ENCODE measurements at regions not wholly inside any gene's neighbourhood (a gene's known extent, or its start where the extent isn't known, plus 50 kb on each side); places are given as distances from the start of the nearest gene placed in this dataset.
"Not testable (repeated sequence)": the region's sequence is repeated elsewhere in the genome, so short reads cannot be mapped to it uniquely, and the experiment has no call there.

DNA sequence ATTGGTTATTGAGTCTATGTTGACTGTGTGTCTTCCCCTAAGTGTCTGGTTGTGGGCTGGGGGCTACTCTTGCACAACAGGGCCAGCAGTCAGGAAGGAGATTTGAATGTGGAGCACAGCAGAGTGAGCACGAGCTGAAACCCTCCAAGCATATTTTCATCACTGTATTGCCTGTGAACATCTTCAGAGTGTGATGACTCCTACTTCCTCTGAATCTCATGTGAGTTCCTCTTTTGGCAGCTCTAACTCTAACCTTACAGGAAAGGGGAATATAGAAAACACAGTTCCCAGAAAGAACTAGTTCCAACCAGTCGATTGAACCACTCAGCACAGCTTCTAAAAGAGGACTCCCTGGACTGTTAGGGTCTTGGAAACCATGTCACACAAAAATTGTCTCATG is 211.6 kb downstream of the RAP2B start:
- no peaks in the 10 kb centered on the region for H3K27me3 Mint-ChIP-seq
- H3K4me1 Mint-ChIP-seq: peaks cover 8 to 14% (median 10%) of the 10 kb centered on the region in 3 donors
- DNase-seq (no peak), ATAC-seq (ENCODE audit: low read depth in 2 of 2) (peak; percentile 43 to 63)
- peak overlapping the region in 1 of 8 donors; percentile 39 for H3K4me3 Mint-ChIP-seq
- H3K36me3 Mint-ChIP-seq: no peaks in the 10 kb centered on the region
- peak overlapping the region in 2 of 6 donors; percentile 2 to 62 for H3K27ac Mint-ChIP-seq
- H3K9me3 Mint-ChIP-seq: peaks cover 0 to 6% (median 3%) of the 10 kb centered on the region in 7 donors

DNA sequence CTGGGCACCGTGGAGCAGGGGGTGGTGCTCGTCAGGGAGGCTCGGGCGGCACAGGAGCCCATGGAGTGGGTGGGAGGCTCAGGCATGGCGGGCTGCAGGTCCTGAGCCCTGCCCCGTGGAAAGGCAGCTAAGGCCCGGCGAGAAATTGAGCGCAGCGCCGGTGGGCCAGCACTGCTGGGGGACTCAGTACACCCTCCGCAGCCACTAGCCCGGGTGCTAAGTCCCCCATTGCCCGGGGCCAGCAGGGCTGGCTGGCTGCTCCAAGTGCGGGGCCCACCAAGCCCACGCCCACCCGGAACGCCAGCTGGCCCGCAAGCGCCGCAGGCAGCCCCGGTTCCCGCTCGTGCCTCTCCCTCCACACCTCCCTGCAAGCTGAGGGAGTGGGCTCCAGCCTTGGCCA is 216.3 kb downstream of the RAP2B start:
- not testable (repeated sequence) for DNase-seq; H3K36me3 Mint-ChIP-seq; H3K27me3 Mint-ChIP-seq; H3K9me3 Mint-ChIP-seq; H3K27ac Mint-ChIP-seq; H3K4me1 Mint-ChIP-seq; H3K4me3 Mint-ChIP-seq; ATAC-seq (ENCODE audit: low read depth in 2 of 2)

DNA sequence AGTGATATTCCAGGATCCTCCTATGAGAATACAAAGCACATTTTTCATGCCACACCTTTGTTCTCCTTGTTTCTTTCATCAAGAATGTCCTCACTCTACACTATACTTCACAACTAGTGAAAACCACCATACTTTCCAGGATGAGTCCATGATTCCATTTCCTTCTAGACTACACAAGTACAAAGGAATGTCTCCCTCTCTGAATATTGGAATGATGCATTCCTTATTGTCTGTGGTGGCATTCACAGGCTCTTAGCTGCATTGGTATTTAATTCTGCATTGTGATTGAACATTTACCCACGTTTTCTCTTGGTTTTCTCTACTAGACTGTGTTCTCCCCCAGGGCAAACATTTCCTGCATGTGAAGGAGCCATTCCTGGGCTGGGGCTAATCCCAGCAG is 217.5 kb downstream of the RAP2B start:
- no peaks in the 10 kb centered on the region for H3K4me1 Mint-ChIP-seq
- H3K9me3 Mint-ChIP-seq: peaks cover 0 to 4% (median 0%) of the 10 kb centered on the region in 7 donors
- no peaks in the 10 kb centered on the region for H3K36me3 Mint-ChIP-seq
- DNase-seq: no peak
- no peak overlapping the region for H3K4me3 Mint-ChIP-seq
- H3K27me3 Mint-ChIP-seq: no peaks in the 10 kb centered on the region
- no peak overlapping the region for H3K27ac Mint-ChIP-seq
- no peak for ATAC-seq (ENCODE audit: low read depth in 2 of 2)

DNA sequence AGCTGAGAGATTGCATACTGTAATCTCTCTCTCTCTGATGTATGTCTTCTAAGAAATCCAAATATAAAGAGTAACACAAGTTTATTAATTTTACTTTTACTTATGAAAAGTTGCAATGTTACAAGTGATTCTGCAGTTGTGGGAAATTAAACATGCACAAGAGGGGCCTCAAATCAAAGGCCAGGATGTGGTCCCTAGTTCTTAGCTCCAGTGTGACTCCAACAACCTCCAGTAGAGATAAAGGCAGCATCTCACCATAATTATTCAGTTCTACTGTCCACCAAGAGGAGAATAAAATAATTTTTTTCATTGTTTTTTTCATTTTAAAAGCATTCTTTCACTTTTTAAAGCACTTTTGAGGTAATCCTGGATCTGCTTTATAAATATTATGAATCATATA is 223.3 kb downstream of the RAP2B start:
- H3K9me3 Mint-ChIP-seq: no peaks in the 10 kb centered on the region
- H3K4me1 Mint-ChIP-seq: no peaks in the 10 kb centered on the region
- no peak overlapping the region for H3K27ac Mint-ChIP-seq
- H3K27me3 Mint-ChIP-seq: no peaks in the 10 kb centered on the region
- ATAC-seq (ENCODE audit: low read depth in 2 of 2): no peak
- H3K36me3 Mint-ChIP-seq: no peaks in the 10 kb centered on the region
- no peak for DNase-seq
- H3K4me3 Mint-ChIP-seq: no peak overlapping the region

DNA sequence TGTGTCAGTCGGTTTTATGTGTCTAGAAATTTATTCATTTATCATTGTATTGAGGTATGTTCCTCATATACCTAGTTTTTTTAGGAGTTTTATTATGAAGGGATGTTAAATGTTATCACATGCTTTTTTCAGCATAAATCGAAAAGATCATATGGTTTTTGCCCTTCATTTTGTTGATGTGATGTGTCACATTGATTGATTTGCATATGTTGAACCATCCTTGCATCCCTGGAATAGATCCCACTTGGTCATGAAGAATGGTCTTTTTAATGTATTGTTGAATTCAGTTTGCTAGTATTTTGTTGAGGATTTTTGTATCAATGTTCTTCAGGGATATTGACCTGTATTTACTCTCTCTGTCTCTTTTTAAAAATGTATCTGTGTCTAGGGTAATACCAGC is 230.3 kb downstream of the RAP2B start:
- Mint-ChIP-seq H3K4me1 (no peaks in the 10 kb centered on the region), H3K4me3 (no peak overlapping the region), H3K27ac (peak overlapping the region in 1 of 6 donors; percentile 12), H3K36me3 (peaks cover 0 to 8% of the 10 kb centered on the region in 2 donors), H3K27me3 (no peaks in the 10 kb centered on the region), H3K9me3 (peaks cover 0 to 40% (median 32%) of the 10 kb centered on the region in 7 donors)
- DNase-seq (no peak), ATAC-seq (ENCODE audit: low read depth in 2 of 2) (no peak)

DNA sequence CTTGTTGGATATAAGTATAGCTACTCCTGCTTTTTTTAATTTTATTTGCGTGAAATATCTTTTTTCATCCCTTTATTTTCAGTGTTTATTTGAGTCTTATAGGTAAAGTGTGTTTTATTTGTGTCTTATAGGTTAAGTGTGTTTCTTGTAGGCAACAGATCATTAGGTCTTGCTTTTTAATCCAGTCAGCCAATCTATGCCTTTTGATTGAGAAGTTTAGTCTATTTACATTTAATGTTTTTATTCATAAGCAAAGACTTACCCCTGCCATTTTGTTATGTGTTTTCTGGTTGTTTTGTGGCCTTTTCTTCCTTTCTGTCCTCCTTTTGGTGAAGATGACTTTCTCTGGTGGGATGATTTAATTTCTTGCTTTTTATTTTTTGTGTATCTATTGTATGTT is 232.0 kb downstream of the RAP2B start:
- no peak for ATAC-seq (ENCODE audit: low read depth in 2 of 2)
- Mint-ChIP-seq H3K27ac (no peak overlapping the region), H3K9me3 (peaks cover 0 to 40% (median 32%) of the 10 kb centered on the region in 7 donors), H3K27me3 (no peaks in the 10 kb centered on the region), H3K36me3 (peaks cover 0 to 8% of the 10 kb centered on the region in 2 donors), H3K4me1 (no peaks in the 10 kb centered on the region), H3K4me3 (no peak overlapping the region)
- no peak for DNase-seq

DNA sequence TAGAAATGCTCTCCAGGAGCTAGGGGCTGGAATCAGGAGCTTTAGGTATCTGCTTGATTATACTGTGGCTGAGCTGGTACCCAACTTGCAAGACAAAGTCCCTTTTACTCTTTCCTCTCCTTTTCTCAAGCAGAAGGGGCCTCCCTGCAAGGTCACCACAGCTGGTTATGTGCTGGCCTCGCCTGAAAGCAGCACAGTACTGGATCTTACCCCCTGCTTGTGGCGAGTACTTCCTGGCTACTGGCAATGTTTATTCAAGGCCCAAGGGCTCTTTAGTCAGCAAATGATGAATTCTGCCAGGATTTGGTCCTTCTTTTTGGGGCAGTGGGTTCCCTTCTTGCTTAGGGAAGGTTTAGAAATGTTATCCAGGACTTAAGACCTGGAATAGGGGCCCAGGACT is 234.6 kb downstream of the RAP2B start:
- H3K9me3 Mint-ChIP-seq: peaks cover 0 to 40% (median 32%) of the 10 kb centered on the region in 7 donors
- H3K36me3 Mint-ChIP-seq: peaks cover 0 to 8% of the 10 kb centered on the region in 2 donors

DNA sequence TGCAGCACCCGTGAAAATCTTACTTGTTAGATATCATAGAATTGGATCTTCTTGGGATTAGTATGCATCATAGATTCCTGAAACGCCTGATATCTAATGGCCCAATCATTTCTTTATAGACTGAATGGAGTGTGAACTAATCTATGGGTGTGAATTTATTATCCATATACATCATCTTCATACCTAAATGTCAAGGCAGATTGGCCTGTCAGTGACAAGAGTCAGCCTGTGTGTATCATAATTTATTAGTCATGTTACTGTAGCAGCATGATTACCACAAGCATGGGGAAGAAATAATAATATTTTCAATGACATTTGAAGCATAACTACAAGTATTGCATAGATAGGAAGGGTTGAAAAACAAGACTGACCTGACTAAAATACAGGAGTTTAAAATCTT is 235.8 kb downstream of the RAP2B start:
- H3K27me3 Mint-ChIP-seq: no peaks in the 10 kb centered on the region
- ATAC-seq (ENCODE audit: low read depth in 2 of 2) (no peak), DNase-seq (no peak)
- H3K4me3 Mint-ChIP-seq: no peak overlapping the region
- peaks cover 0 to 8% of the 10 kb centered on the region in 2 donors for H3K36me3 Mint-ChIP-seq
- peaks cover 0 to 33% (median 26%) of the 10 kb centered on the region in 7 donors for H3K9me3 Mint-ChIP-seq
- H3K27ac Mint-ChIP-seq: no peak overlapping the region
- H3K4me1 Mint-ChIP-seq: peaks cover 2 to 5% (median 3%) of the 10 kb centered on the region in 3 donors

More for the DNA sequence above, 234.6 kb downstream of the RAP2B start:
- no peak overlapping the region for H3K4me3 Mint-ChIP-seq
- no peaks in the 10 kb centered on the region for H3K27me3 Mint-ChIP-seq
- ATAC-seq (ENCODE audit: low read depth in 2 of 2): no peak
- H3K27ac Mint-ChIP-seq: no peak overlapping the region
- H3K4me1 Mint-ChIP-seq: peaks cover 2 to 5% (median 3%) of the 10 kb centered on the region in 3 donors
- no peak for DNase-seq

DNA sequence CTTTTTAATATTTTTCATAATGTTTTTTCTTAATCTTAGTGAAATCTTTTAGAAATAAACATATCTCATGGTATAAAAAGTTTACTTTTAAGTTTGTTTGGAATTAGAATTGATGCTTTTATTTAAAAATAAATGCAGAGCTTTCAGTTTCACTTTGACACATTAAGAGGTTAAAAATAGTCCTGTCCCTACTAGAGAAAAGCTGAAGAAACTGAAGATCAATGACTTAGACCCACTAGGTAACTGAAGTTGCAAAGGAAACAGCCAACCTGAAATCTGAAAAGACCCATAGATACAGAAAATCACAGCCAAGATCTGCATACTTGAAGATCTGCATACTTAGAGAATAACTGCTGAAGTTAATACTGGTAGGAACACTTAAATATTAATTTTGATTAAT is 237.6 kb downstream of the RAP2B start:
- no peaks in the 10 kb centered on the region for H3K36me3 Mint-ChIP-seq
- peaks cover 2 to 5% (median 3%) of the 10 kb centered on the region in 3 donors for H3K4me1 Mint-ChIP-seq
- H3K4me3 Mint-ChIP-seq: no peak overlapping the region
- DNase-seq (no peak), ATAC-seq (ENCODE audit: low read depth in 2 of 2) (no peak)
- no peaks in the 10 kb centered on the region for H3K27me3 Mint-ChIP-seq
- H3K27ac Mint-ChIP-seq: no peak overlapping the region
- peaks cover 0 to 14% (median 10%) of the 10 kb centered on the region in 7 donors for H3K9me3 Mint-ChIP-seq

DNA sequence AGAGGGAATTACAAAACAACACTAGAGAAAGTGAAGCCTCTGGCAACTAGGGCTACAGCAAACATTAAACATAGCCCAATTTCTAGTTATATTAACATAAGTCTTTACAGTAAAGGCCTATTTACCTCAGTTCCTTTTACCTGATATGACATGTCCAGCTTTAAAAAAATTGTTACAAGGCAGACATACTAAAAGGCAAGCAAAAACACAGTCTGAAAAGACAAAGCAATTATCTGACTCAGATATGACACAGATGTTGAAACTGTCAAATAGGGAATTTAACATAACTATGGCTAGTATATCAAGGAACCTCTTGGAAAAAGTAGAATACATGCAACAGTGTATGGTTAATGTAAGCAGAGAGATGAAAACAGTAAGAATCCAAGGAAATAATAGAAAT is 238.6 kb downstream of the RAP2B start:
- Mint-ChIP-seq H3K36me3 (no peaks in the 10 kb centered on the region), H3K27ac (peak overlapping the region in 1 of 6 donors; percentile 12), H3K9me3 (peaks cover 0 to 6% (median 4%) of the 10 kb centered on the region in 7 donors), H3K4me3 (no peak overlapping the region), H3K4me1 (peaks cover 2 to 5% (median 3%) of the 10 kb centered on the region in 3 donors), H3K27me3 (no peaks in the 10 kb centered on the region)
- DNase-seq: no peak
- ATAC-seq (ENCODE audit: low read depth in 2 of 2): no peak

DNA sequence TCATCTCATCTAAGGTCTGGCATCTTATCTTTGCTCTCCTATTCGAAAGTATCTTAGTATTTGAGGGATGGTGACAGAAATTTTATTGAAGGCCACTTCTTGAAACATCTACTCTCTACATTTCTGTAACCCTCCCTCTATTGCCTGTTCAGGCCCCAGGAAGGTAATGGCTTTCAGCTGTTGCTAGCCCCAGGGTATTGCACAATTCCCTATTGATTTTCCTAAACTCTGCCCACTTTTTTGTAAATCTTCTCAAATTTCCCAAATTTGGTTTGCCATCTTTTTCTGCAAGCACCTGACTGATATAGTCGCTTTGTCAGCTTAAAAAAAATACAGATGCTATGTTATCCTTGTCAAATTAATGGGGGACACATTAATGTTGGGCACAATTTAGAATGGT is 242.1 kb downstream of the RAP2B start:
- Mint-ChIP-seq H3K27ac (no peak overlapping the region), H3K4me3 (no peak overlapping the region), H3K9me3 (no peaks in the 10 kb centered on the region), H3K36me3 (no peaks in the 10 kb centered on the region), H3K4me1 (peaks cover 2 to 5% (median 2%) of the 10 kb centered on the region in 3 donors), H3K27me3 (no peaks in the 10 kb centered on the region)
- no peak for DNase-seq
- ATAC-seq (ENCODE audit: low read depth in 2 of 2): no peak

DNA sequence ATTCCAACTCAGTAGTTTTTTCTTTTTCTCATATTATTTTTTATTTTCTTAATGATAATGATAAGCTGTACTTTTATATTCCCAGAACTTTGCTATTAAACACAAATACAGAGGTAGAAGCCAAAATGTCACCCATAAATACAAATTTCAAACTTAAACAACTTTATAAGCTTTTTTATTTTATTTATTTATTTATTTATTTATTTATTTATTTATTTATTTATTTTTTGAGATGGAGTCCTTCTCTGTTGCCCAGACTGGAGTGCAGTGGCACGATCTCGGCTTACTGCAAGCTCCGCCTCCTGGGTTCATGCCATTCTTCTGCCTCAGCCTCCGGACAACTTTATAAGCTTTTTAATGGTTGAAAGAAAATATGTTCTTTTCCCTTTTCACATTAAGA is 243.3 kb downstream of the RAP2B start:
- not testable (repeated sequence) for H3K27ac Mint-ChIP-seq; H3K9me3 Mint-ChIP-seq; ATAC-seq (ENCODE audit: low read depth in 2 of 2); H3K36me3 Mint-ChIP-seq; H3K4me1 Mint-ChIP-seq; H3K27me3 Mint-ChIP-seq; H3K4me3 Mint-ChIP-seq; DNase-seq

DNA sequence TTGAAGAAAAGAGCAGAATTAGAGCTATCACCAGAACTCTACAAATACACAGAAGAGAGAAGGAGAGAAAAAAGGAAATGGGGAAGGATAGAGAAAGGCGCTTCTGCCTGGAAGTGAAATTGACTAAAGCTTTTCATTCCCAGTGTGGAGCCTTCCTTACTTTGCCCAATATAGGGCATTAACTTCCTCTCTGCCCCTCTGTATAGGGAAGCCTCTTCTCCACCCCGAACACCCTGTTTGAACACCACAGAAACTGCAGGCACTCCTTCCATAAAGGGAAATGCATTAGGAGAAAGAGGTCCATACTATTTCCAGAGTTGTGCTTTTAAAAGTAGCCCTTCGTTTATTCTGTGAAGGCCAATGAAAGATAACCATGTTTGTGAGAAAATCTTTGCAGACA is 248.5 kb downstream of the RAP2B start:
- peaks cover 0 to 3% (median 0%) of the 10 kb centered on the region in 7 donors for H3K9me3 Mint-ChIP-seq
- no peaks in the 10 kb centered on the region for H3K36me3 Mint-ChIP-seq
- no peak for ATAC-seq (ENCODE audit: low read depth in 2 of 2)
- no peak for DNase-seq
- no peaks in the 10 kb centered on the region for H3K4me1 Mint-ChIP-seq
- H3K27me3 Mint-ChIP-seq: no peaks in the 10 kb centered on the region
- H3K4me3 Mint-ChIP-seq: no peak overlapping the region
- no peak overlapping the region for H3K27ac Mint-ChIP-seq

DNA sequence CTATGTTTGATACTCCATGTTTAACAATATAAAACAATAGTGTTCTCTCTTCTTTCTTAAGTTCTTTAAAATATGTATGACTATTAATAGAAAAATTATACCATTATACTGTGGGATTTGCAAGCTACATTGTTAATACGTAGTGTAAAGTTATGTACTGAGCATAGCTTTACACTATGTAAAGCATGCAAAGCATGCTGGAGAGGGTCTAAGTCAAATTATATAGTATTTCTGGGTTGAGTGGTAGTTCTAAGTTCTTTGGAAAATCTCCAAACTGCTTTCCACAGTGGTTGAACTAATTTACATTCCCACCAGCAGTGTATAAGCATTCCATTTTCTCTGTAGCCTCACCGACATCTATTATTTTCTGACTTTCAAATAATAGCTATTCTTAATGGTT is 253.0 kb downstream of the RAP2B start:
- Mint-ChIP-seq H3K36me3 (no peaks in the 10 kb centered on the region), H3K4me1 (no peaks in the 10 kb centered on the region), H3K27me3 (peaks cover 0 to 4% (median 0%) of the 10 kb centered on the region in 3 donors), H3K4me3 (no peak overlapping the region), H3K9me3 (peaks cover 5 to 28% (median 24%) of the 10 kb centered on the region in 7 donors), H3K27ac (no peak overlapping the region)
- ATAC-seq (ENCODE audit: low read depth in 2 of 2) (no peak), DNase-seq (no peak)

DNA sequence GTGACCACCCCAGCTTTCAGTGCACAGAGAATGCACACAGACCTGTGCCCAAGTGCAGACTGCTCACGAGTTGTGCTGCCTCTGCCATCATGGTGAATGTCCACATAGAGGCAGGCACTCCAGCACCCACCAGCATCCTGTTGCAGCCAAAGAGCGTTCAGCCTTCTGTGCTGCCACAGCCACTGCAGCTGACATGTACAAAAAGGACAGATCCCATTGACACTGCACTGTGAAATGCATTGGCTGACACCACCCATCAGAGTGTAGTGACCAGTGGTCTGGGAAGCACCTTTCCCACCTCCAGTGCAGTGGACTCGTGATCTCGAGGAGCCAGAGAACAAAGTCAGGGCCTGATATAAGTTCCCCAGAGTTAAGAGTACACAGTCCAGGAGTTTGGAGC is 260.3 kb downstream of the RAP2B start:
- no peak overlapping the region for H3K4me3 Mint-ChIP-seq
- H3K36me3 Mint-ChIP-seq: peaks cover 4 to 20% of the 10 kb centered on the region in 2 donors
- peaks cover 0 to 4% (median 0%) of the 10 kb centered on the region in 3 donors for H3K27me3 Mint-ChIP-seq
- peaks cover 25 to 70% (median 53%) of the 10 kb centered on the region in 7 donors for H3K9me3 Mint-ChIP-seq
- H3K27ac Mint-ChIP-seq: no peak overlapping the region
- ATAC-seq (ENCODE audit: low read depth in 2 of 2) (no peak), DNase-seq (no peak)
- H3K4me1 Mint-ChIP-seq: no peaks in the 10 kb centered on the region
